Brain microvascular endothelial cell (primary cell): ENCODE measurements at regions not wholly inside any gene's neighbourhood (a gene's known extent, or its start where the extent isn't known, plus 50 kb on each side); places are given as distances from the start of the nearest gene placed in this dataset.

ENCODE experiments used
- DNase-seq: peaks from one replicate; pipeline ENCODE4 v3.0.0-alpha.2; 2020
- H3K27ac ChIP-seq: fragments of 250-450 bp; sonication (Bioruptor Pico); 2 replicates; pipeline ENCODE4 v1.5.1; 2020; ENCODE audit warnings: mild to moderate bottlenecking, moderate library complexity
- H3K27me3 ChIP-seq: fragments of 250-450 bp; sonication (Bioruptor Pico); replicated peaks from 2 replicates; pipeline ENCODE4 v1.5.1; 2020; ENCODE audit warnings: mild to moderate bottlenecking
- H3K36me3 ChIP-seq: fragments of 250-450 bp; sonication (Bioruptor Pico); replicated peaks from 2 replicates; pipeline ENCODE4 v1.5.1; 2020; ENCODE audit warnings: mild to moderate bottlenecking
- H3K4me3 ChIP-seq: 2 replicates; pipeline ENCODE4 v1.5.1; 2011; ENCODE audit warnings: low read depth, mild to moderate bottlenecking, control low read depth, low read length, moderate library complexity
- CTCF ChIP-seq: IDR thresholded peaks from 2 replicates; pipeline ENCODE4 v1.5.1; 2011; ENCODE audit warnings: low read depth, mild to moderate bottlenecking, moderate library complexity, low read length, control low read depth, inconsistent platforms; ENCODE audit errors: missing control alignments
- in situ Hi-C: cut with HindIII; loops from 2 replicates; pipeline ENCODE4 v1.10.0; 2017; ENCODE audit warnings: low sequenced_read_pairs, low pct_ligation_motif_present

- in situ Hi-C loops = no loop called here
These were observed 103.0 kb downstream of the ACKR3 start for GRCh38 chr2:236672606-236673005.

DNA sequence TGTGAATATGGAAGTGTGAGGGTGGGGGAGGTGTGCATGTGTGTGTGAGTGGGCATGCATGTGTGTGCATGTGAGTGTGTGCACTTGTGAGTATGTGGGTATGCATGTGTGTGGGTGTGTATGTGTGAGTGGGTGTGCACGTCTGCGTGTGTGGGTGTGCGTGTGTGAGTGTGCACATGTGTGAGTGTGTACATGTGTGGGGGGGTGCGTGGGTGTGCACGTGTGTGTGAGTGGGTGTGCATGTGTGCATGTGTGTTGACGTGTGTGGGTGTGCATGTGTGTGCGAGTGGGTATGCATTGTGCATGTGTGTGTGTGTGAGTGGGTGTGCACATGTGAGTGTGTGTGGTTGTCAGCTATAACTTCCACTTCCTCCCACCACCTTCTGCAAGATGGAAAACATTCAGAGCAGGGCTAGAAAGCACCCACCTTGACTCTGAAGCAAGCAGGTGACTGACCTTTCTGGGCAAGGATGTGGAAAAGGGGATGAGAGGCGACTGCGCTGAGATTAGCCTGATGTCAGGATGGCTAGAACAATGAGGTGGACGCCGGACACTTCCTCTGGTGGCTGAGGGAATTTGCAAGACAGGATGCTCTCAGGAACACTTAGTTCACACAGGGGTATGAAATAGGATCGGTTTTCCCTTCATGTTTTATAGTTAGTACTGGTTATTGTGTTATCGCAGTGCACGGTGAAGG, 103.6 kb downstream of the ACKR3 start:
- no peak for TF ChIP-seq CTCF
- in situ Hi-C loops = no loop called here
- Histone ChIP-seq H3K27ac (no peak overlapping the region), H3K36me3 (no peaks in the 10 kb centered on the region), H3K27me3 (no peaks in the 10 kb centered on the region), H3K4me3 (no peak overlapping the region)
- DNase-seq = no peak

More at GRCh38 chr2:236672606-236673005, 103.0 kb downstream of the ACKR3 start:
- H3K27ac ChIP-seq = no peak overlapping the region
- H3K36me3 ChIP-seq = no peaks in the 10 kb centered on the region
- no peak for TF ChIP-seq CTCF
- no peaks in the 10 kb centered on the region for H3K27me3 ChIP-seq
- H3K4me3 ChIP-seq = no peak overlapping the region
- DNase-seq = no peak

DNA sequence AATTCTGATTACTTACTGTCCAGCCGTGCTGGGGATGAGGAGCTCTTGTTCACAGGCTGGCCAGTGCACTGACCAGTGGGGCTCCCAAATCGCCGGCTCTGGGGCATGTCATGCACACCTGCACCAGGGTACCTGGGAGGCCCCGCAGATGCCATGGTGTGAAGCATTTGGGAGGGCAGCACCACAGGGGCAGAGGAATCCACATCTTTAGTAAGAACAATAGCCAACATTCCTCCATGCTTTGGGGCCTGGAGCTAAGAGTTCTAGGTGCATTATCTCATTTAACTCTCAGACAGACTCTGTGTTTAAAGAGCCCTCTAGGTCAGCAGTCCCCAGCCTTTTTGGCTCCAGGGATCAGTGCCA, 104.2 kb downstream of the ACKR3 start:
- in situ Hi-C loops = no loop called here
- no peak overlapping the region for H3K27ac ChIP-seq

DNA sequence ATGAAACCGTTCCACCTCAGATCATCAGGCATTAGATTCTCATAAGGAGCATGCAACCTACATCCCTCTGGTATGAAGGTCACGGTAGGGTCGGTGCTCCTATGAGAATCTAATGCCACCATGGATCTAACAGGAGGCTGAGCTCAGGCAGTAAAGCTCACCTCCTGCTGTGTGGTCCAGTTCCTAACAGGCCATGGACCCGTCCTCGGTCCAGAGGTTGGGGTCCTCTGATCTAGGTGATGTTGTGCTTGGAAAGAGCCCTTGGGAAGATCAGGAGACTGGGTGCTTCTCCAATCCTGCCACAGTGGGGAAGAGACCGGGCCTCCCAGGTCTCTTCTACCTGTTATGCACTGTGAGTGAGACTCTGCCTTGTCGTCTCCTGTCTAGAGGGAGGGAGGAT, 104.6 kb downstream of the ACKR3 start:
- no peak for TF ChIP-seq CTCF
- no peak for DNase-seq

More for the DNA sequence above, 104.2 kb downstream of the ACKR3 start:
- H3K27me3 ChIP-seq = no peaks in the 10 kb centered on the region
- no peak for DNase-seq
- no peak for TF ChIP-seq CTCF
- H3K36me3 ChIP-seq = no peaks in the 10 kb centered on the region
- no peak overlapping the region for H3K4me3 ChIP-seq

GRCh38 chr2:236674646-236675045, 105.0 kb downstream of the ACKR3 start:
- Histone ChIP-seq H3K36me3 (no peaks in the 10 kb centered on the region), H3K27me3 (no peaks in the 10 kb centered on the region), H3K4me3 (no peak overlapping the region), H3K27ac (no peak overlapping the region)
- DNase-seq = no peak
- no peak for TF ChIP-seq CTCF
- in situ Hi-C loops = no loop called here

More for the DNA sequence above, 104.6 kb downstream of the ACKR3 start:
- in situ Hi-C loops = no loop called here
- Histone ChIP-seq H3K27ac (no peak overlapping the region), H3K4me3 (no peak overlapping the region), H3K27me3 (no peaks in the 10 kb centered on the region), H3K36me3 (no peaks in the 10 kb centered on the region)

DNA sequence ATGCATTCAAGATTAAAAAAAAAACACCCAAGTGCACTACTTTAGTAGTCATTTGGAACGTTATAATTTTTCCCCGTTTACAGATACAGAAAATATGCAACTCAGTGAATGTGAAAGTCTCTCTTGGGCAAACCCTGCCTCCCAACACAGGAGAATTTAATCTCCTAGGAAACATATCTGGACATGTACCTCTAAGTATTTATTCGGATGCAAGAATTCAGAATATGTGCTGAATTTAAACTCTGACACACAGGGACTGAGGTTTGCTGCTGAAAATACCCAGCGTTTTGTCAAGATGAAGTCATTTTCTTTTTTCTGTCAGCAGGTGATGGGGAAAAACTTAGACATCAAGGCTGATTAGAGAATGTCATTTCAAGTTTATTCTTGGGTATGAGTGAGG, 105.4 kb downstream of the ACKR3 start:
- no peaks in the 10 kb centered on the region for H3K27me3 ChIP-seq
- no peak for TF ChIP-seq CTCF
- in situ Hi-C loops = no loop called here
- H3K27ac ChIP-seq = no peak overlapping the region
- no peak overlapping the region for H3K4me3 ChIP-seq
- DNase-seq = peak; percentile 54
- H3K36me3 ChIP-seq = no peaks in the 10 kb centered on the region
